ENCODE measurements at regions not wholly inside any gene's neighbourhood (a gene's known extent, or its start where the extent isn't known, plus 50 kb on each side); places are given as distances from the start of the nearest gene placed in this dataset.

- H3K36me3 Mint-ChIP-seq (ENCODE audit: low read depth), result no peaks in the 10 kb centered on the region
- H3K9me3 Mint-ChIP-seq, result peaks cover 4% of the 10 kb centered on the region
- H3K27me3 Mint-ChIP-seq, result no peaks in the 10 kb centered on the region
- H3K4me1 Mint-ChIP-seq, result no peaks in the 10 kb centered on the region
- H3K27ac Mint-ChIP-seq, result no peak overlapping the region
- DNase-seq (no peak), ATAC-seq (no peak)
- no peak overlapping the region for H3K4me3 Mint-ChIP-seq
These were observed 214.6 kb downstream of the PRL start for GRCh38 chr6:22082218-22082617.

GRCh38 chr6:22083119-22083518 is 213.7 kb downstream of the PRL start:
- H3K36me3 Mint-ChIP-seq (ENCODE audit: low read depth), result no peaks in the 10 kb centered on the region
- H3K9me3 Mint-ChIP-seq, result peaks cover 4% of the 10 kb centered on the region
- ATAC-seq (no peak), DNase-seq (no peak)
- H3K27ac Mint-ChIP-seq, result no peak overlapping the region
- H3K4me3 Mint-ChIP-seq, result no peak overlapping the region
- H3K4me1 Mint-ChIP-seq, result peaks cover 3% of the 10 kb centered on the region
- H3K27me3 Mint-ChIP-seq, result no peaks in the 10 kb centered on the region

- H3K27ac Mint-ChIP-seq, result no peak overlapping the region
- H3K4me3 Mint-ChIP-seq, result no peak overlapping the region
- no peaks in the 10 kb centered on the region for H3K36me3 Mint-ChIP-seq (ENCODE audit: low read depth)
- DNase-seq (no peak), ATAC-seq (no peak)
- H3K4me1 Mint-ChIP-seq, result peaks cover 9% of the 10 kb centered on the region
- H3K27me3 Mint-ChIP-seq, result no peaks in the 10 kb centered on the region
- peaks cover 4% of the 10 kb centered on the region for H3K9me3 Mint-ChIP-seq
These were observed 208.7 kb downstream of the PRL start for GRCh38 chr6:22087960-22088706.

GRCh38 chr6:22091424-22091948 is 205.3 kb downstream of the PRL start:
- ATAC-seq, result no peak
- no peak for DNase-seq
- no peaks in the 10 kb centered on the region for H3K9me3 Mint-ChIP-seq
- H3K4me1 Mint-ChIP-seq, result peaks cover 9% of the 10 kb centered on the region
- no peaks in the 10 kb centered on the region for H3K27me3 Mint-ChIP-seq
- no peak overlapping the region for H3K27ac Mint-ChIP-seq
- no peak overlapping the region for H3K4me3 Mint-ChIP-seq
- no peaks in the 10 kb centered on the region for H3K36me3 Mint-ChIP-seq (ENCODE audit: low read depth)

- Mint-ChIP-seq H3K9me3 (no peaks in the 10 kb centered on the region), H3K36me3 (ENCODE audit: low read depth) (no peaks in the 10 kb centered on the region), H3K4me1 (peaks cover 9% of the 10 kb centered on the region), H3K27ac (no peak overlapping the region), H3K27me3 (peaks cover 2% of the 10 kb centered on the region), H3K4me3 (no peak overlapping the region)
- ATAC-seq, result no peak
- no peak for DNase-seq
These were observed 201.0 kb downstream of the PRL start for GRCh38 chr6:22095836-22096235.

GRCh38 chr6:22098601-22099031 is 198.2 kb downstream of the PRL start:
- DNase-seq (no peak), ATAC-seq (no peak)
- no peaks in the 10 kb centered on the region for H3K36me3 Mint-ChIP-seq (ENCODE audit: low read depth)
- peaks cover 2% of the 10 kb centered on the region for H3K27me3 Mint-ChIP-seq
- no peak overlapping the region for H3K4me3 Mint-ChIP-seq
- H3K27ac Mint-ChIP-seq, result no peak overlapping the region
- H3K4me1 Mint-ChIP-seq, result peaks cover 16% of the 10 kb centered on the region
- H3K9me3 Mint-ChIP-seq, result peaks cover 8% of the 10 kb centered on the region

- ATAC-seq (no peak), DNase-seq (no peak)
- Mint-ChIP-seq H3K27ac (no peak overlapping the region), H3K9me3 (peaks cover 8% of the 10 kb centered on the region), H3K36me3 (ENCODE audit: low read depth) (no peaks in the 10 kb centered on the region), H3K4me1 (peaks cover 19% of the 10 kb centered on the region), H3K27me3 (peaks cover 2% of the 10 kb centered on the region), H3K4me3 (no peak overlapping the region)
These were observed 197.6 kb downstream of the PRL start for GRCh38 chr6:22099231-22099630.

GRCh38 chr6:22099923-22100322 is 196.9 kb downstream of the PRL start:
- peaks cover 2% of the 10 kb centered on the region for H3K36me3 Mint-ChIP-seq (ENCODE audit: low read depth)

GRCh38 chr6:22101163-22101562 is 195.7 kb downstream of the PRL start:
- Mint-ChIP-seq H3K4me1 (peaks cover 19% of the 10 kb centered on the region), H3K27me3 (peaks cover 2% of the 10 kb centered on the region), H3K27ac (no peak overlapping the region), H3K4me3 (no peak overlapping the region), H3K9me3 (peaks cover 13% of the 10 kb centered on the region), H3K36me3 (ENCODE audit: low read depth) (peaks cover 2% of the 10 kb centered on the region)
- DNase-seq (no peak), ATAC-seq (no peak)

More at GRCh38 chr6:22099923-22100322, 196.9 kb downstream of the PRL start:
- Mint-ChIP-seq H3K4me1 (peaks cover 19% of the 10 kb centered on the region), H3K27ac (no peak overlapping the region), H3K4me3 (no peak overlapping the region), H3K9me3 (peaks cover 13% of the 10 kb centered on the region), H3K27me3 (peaks cover 2% of the 10 kb centered on the region)
- ATAC-seq (no peak), DNase-seq (no peak)

GRCh38 chr6:22102671-22103070 is 194.2 kb downstream of the PRL start:
- peaks cover 13% of the 10 kb centered on the region for H3K9me3 Mint-ChIP-seq
- peak; percentile 87 for ATAC-seq
- H3K27me3 Mint-ChIP-seq, result peaks cover 2% of the 10 kb centered on the region
- peaks cover 19% of the 10 kb centered on the region for H3K4me1 Mint-ChIP-seq
- peaks cover 2% of the 10 kb centered on the region for H3K36me3 Mint-ChIP-seq (ENCODE audit: low read depth)
- peak overlapping the region; percentile 72 for H3K27ac Mint-ChIP-seq
- peak; percentile 32 for DNase-seq
- peak overlapping the region; percentile 32 for H3K4me3 Mint-ChIP-seq

- Mint-ChIP-seq H3K4me1 (peaks cover 15% of the 10 kb centered on the region), H3K36me3 (ENCODE audit: low read depth) (peaks cover 2% of the 10 kb centered on the region), H3K4me3 (no peak overlapping the region), H3K27me3 (no peaks in the 10 kb centered on the region), H3K27ac (no peak overlapping the region), H3K9me3 (peaks cover 13% of the 10 kb centered on the region)
- ATAC-seq (no peak), DNase-seq (no peak)
These were observed 190.4 kb downstream of the PRL start for GRCh38 chr6:22106451-22106850.

- Mint-ChIP-seq H3K4me3 (no peak overlapping the region), H3K4me1 (peaks cover 15% of the 10 kb centered on the region), H3K36me3 (ENCODE audit: low read depth) (peaks cover 2% of the 10 kb centered on the region), H3K9me3 (peaks cover 13% of the 10 kb centered on the region), H3K27me3 (no peaks in the 10 kb centered on the region), H3K27ac (no peak overlapping the region)
- DNase-seq, result no peak
- no peak for ATAC-seq
These were observed 189.9 kb downstream of the PRL start for GRCh38 chr6:22106961-22107360.

GRCh38 chr6:22108199-22108598 is 188.6 kb downstream of the PRL start:
- DNase-seq (no peak), ATAC-seq (peak; percentile 36)
- Mint-ChIP-seq H3K9me3 (peaks cover 5% of the 10 kb centered on the region), H3K4me1 (peaks cover 5% of the 10 kb centered on the region), H3K27me3 (no peaks in the 10 kb centered on the region), H3K27ac (no peak overlapping the region), H3K36me3 (ENCODE audit: low read depth) (peaks cover 2% of the 10 kb centered on the region), H3K4me3 (no peak overlapping the region)

GRCh38 chr6:22110061-22110460 is 186.8 kb downstream of the PRL start:
- H3K36me3 Mint-ChIP-seq (ENCODE audit: low read depth), result no peaks in the 10 kb centered on the region
- no peak overlapping the region for H3K4me3 Mint-ChIP-seq
- H3K27ac Mint-ChIP-seq, result no peak overlapping the region
- no peaks in the 10 kb centered on the region for H3K9me3 Mint-ChIP-seq
- DNase-seq, result no peak
- no peak for ATAC-seq
- H3K27me3 Mint-ChIP-seq, result no peaks in the 10 kb centered on the region
- H3K4me1 Mint-ChIP-seq, result no peaks in the 10 kb centered on the region

- H3K27me3 Mint-ChIP-seq, result no peaks in the 10 kb centered on the region
- no peak overlapping the region for H3K27ac Mint-ChIP-seq
- no peaks in the 10 kb centered on the region for H3K9me3 Mint-ChIP-seq
- H3K36me3 Mint-ChIP-seq (ENCODE audit: low read depth), result no peaks in the 10 kb centered on the region
- DNase-seq, result no peak
- ATAC-seq, result no peak
- no peaks in the 10 kb centered on the region for H3K4me1 Mint-ChIP-seq
- no peak overlapping the region for H3K4me3 Mint-ChIP-seq
These were observed 184.4 kb downstream of the PRL start for GRCh38 chr6:22112461-22112860.

Measured in activated naive CD8-positive, alpha-beta T cell treated with anti-CD3 and anti-CD28 coated beads, Interleukin-2, amount 50 U/mL, for 24 hours (primary cell).